ENCODE measurements at regions not wholly inside any gene's neighbourhood (a gene's known extent, or its start where the extent isn't known, plus 50 kb on each side); places are given as distances from the start of the nearest gene placed in this dataset.

DNA sequence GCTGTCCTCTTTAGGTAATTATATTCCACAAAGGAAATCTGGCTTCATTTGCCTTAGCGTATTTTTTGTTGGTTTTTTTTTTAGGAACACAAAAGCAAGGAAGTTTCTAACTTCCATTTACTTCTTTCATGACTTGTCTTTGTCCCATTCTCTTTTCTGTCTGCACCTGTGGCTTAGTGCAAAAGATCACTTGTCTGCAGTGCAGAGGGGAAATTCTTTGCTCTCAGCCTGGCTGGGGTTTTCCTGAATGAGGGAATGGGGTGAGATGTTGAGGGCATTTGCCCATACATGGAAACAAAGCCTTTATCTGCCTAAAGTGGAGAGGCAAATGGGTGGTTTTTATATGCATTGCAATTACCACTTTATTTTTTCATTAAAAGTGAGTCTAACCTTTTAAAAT is 361.1 kb upstream of the IGFBP3 start:
- H3K9ac ChIP-seq (ENCODE audit: control insufficient read depth, insufficient read depth, low read length) = no peak overlapping the region
- no peaks in the 10 kb centered on the region for H3K9me3 ChIP-seq (replicated peaks; ENCODE audit: control insufficient read depth, insufficient read depth, low read length)
- H3K4me2 ChIP-seq (ENCODE audit: control insufficient read depth, insufficient read depth) = no peak overlapping the region
- no peaks in the 10 kb centered on the region for H3K36me3 ChIP-seq (ENCODE audit: control insufficient read depth in 2 of 2, insufficient read depth in 2 of 2, low read length in 1 of 2)
- no peaks in the 10 kb centered on the region for H3K4me1 ChIP-seq (ENCODE audit: control insufficient read depth, insufficient read depth, low read length)
- in situ Hi-C loops (cut with MboI) = no loop called here
- ChIA-PET SMC1A (ENCODE audit: uncharacterized antibody, unreplicated experiment) (interaction anchor here (0.6 to 8.9 kb wide), 14 partner anchors 7 to 360 kb away, joined by 3 to 64 read pairs (median 4); no protein-coding TSS in a partner anchor), POLR2A (interaction anchor here (0.6 kb wide), 4 partner anchors 126 to 615 kb away, joined by 3 to 6 read pairs (median 4); no protein-coding TSS in a partner anchor), CTCF (interaction anchor here (1.2 to 1.8 kb wide), 4 partner anchors 10 to 360 kb away, joined by 3 to 5 read pairs (median 3); partner anchors contain the start of gene IGFBP3), RAD21 (ENCODE audit: unreplicated experiment) (interaction anchor here (0.6 to 3.9 kb wide), 12 partner anchors 9 to 359 kb away, joined by 3 to 32 read pairs (median 6); no protein-coding TSS in a partner anchor)
- no peaks in the 10 kb centered on the region for H4K20me1 ChIP-seq (ENCODE audit: control insufficient read depth, insufficient read depth)
- no peak overlapping the region; the same call in 1 of the 2 replicates for H2AFZ ChIP-seq (ENCODE audit: control insufficient read depth, low read depth, low read length)
- no peaks in the 10 kb centered on the region for H3K27me3 ChIP-seq (replicated peaks in 1 of 2; ENCODE audit: control insufficient read depth in 2 of 2, insufficient read depth in 2 of 2, low read length in 1 of 2)
- H3K27ac ChIP-seq (ENCODE audit: control insufficient read depth, insufficient read depth) = no peak overlapping the region; the same call in 1 of the 2 replicates
- no peak for FAIRE-seq
- 0% methylated on average over 1 of the region's 1 CpG for WGBS (ENCODE audit: insufficient coverage, insufficient replicate concordance, low lambda C conversion rate, missing lambda C conversion rate)
- ATAC-seq = peak; percentile 78
- H3K4me3 ChIP-seq = no peak overlapping the region
- no TSS peak for BruUV-seq (replicated peaks)
- DNase-seq (ENCODE audit: low read depth, low spot score) = peak; percentile 15
- intact Hi-C loops (cut with micrococcal nuclease; ENCODE audit: unreplicated experiment) = no loop called here
- no peaks in the 10 kb centered on the region for H3K79me2 ChIP-seq (ENCODE audit: control insufficient read depth, insufficient read depth, low read length)
- no peak for TF ChIP-seq NFYA (IDR thresholded peaks at IDR 0.05; ENCODE audit: borderline replicate concordance, low read depth, low read length)
- peak; percentile 34; the same call in 1 of the 2 replicates for TF ChIP-seq RUNX3 (IDR thresholded peaks at IDR 0.05; ENCODE audit: low read length)
- no peak for TF ChIP-seq FOXK2 (IDR thresholded peaks at IDR 0.05)
- TF ChIP-seq NFIC (IDR thresholded peaks at IDR 0.05; ENCODE audit: low read depth, low read length) = 0 out of 2 replicates have a peak, but pooled peaks have one; percentile 25
- TF ChIP-seq, protein P1, sequence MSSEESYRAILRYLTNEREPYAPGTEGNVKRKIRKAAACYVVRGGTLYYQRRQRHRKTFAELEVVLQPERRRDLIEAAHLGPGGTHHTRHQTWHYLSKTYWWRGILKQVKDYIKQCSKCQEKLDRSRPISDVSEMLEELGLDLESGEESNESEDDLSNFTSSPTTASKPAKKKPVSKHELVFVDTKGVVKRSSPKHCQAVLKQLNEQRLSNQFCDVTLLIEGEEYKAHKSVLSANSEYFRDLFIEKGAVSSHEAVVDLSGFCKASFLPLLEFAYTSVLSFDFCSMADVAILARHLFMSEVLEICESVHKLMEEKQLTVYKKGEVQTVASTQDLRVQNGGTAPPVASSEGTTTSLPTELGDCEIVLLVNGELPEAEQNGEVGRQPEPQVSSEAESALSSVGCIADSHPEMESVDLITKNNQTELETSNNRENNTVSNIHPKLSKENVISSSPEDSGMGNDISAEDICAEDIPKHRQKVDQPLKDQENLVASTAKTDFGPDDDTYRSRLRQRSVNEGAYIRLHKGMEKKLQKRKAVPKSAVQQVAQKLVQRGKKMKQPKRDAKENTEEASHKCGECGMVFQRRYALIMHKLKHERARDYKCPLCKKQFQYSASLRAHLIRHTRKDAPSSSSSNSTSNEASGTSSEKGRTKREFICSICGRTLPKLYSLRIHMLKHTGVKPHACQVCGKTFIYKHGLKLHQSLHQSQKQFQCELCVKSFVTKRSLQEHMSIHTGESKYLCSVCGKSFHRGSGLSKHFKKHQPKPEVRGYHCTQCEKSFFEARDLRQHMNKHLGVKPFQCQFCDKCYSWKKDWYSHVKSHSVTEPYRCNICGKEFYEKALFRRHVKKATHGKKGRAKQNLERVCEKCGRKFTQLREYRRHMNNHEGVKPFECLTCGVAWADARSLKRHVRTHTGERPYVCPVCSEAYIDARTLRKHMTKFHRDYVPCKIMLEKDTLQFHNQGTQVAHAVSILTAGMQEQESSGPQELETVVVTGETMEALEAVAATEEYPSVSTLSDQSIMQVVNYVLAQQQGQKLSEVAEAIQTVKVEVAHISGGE (CRISPR knock-in tag; IDR thresholded peaks at IDR 0.05) = no peak
- TF ChIP-seq, protein P2, sequence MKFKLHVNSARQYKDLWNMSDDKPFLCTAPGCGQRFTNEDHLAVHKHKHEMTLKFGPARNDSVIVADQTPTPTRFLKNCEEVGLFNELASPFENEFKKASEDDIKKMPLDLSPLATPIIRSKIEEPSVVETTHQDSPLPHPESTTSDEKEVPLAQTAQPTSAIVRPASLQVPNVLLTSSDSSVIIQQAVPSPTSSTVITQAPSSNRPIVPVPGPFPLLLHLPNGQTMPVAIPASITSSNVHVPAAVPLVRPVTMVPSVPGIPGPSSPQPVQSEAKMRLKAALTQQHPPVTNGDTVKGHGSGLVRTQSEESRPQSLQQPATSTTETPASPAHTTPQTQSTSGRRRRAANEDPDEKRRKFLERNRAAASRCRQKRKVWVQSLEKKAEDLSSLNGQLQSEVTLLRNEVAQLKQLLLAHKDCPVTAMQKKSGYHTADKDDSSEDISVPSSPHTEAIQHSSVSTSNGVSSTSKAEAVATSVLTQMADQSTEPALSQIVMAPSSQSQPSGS (IDR thresholded peaks at IDR 0.05; ENCODE audit: low read length) = no peak
- TF ChIP-seq NFYB (IDR thresholded peaks at IDR 0.05; ENCODE audit: insufficient read depth, low read depth, low read length) = no peak
- TF ChIP-seq MTA3 (IDR thresholded peaks at IDR 0.05; ENCODE audit: borderline replicate concordance, low read length) = no peak
- TF ChIP-seq CREB1 (IDR thresholded peaks at IDR 0.05; ENCODE audit: low read depth) = no peak
- peak; percentile 79 for TF ChIP-seq EED (IDR thresholded peaks at IDR 0.05; ENCODE audit: low read depth)
- TF ChIP-seq SRF (IDR thresholded peaks at IDR 0.05; ENCODE audit: low read depth in 2 of 2, low read length in 2 of 2) = peak in 1 of 2 experiments; percentile 91; a peak in 2 of 4 replicates
- TF ChIP-seq TCF3 (IDR thresholded peaks at IDR 0.05; ENCODE audit: borderline replicate concordance, insufficient read depth, low read depth, low read length) = no peak
- TF ChIP-seq IKZF2 (IDR thresholded peaks at IDR 0.05) = peak; percentile 55 to 59
- TF ChIP-seq IKZF1 (conservative IDR thresholded peaks at IDR 0.05) = peak; percentile 64
- no peak for TF ChIP-seq SMAD1 (IDR thresholded peaks at IDR 0.05; ENCODE audit: low read depth, partially characterized antibody)
- TF ChIP-seq, protein P3, sequence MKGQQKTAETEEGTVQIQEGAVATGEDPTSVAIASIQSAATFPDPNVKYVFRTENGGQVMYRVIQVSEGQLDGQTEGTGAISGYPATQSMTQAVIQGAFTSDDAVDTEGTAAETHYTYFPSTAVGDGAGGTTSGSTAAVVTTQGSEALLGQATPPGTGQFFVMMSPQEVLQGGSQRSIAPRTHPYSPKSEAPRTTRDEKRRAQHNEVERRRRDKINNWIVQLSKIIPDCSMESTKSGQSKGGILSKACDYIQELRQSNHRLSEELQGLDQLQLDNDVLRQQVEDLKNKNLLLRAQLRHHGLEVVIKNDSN (IDR thresholded peaks at IDR 0.05; ENCODE audit: borderline replicate concordance, extremely low read length, insufficient read depth, low read depth, low read length) = no peak
- no peak for TF ChIP-seq RAD21 (IDR thresholded peaks at IDR 0.05; ENCODE audit: insufficient read depth, low read depth, low read length)
- TF ChIP-seq, protein P4, sequence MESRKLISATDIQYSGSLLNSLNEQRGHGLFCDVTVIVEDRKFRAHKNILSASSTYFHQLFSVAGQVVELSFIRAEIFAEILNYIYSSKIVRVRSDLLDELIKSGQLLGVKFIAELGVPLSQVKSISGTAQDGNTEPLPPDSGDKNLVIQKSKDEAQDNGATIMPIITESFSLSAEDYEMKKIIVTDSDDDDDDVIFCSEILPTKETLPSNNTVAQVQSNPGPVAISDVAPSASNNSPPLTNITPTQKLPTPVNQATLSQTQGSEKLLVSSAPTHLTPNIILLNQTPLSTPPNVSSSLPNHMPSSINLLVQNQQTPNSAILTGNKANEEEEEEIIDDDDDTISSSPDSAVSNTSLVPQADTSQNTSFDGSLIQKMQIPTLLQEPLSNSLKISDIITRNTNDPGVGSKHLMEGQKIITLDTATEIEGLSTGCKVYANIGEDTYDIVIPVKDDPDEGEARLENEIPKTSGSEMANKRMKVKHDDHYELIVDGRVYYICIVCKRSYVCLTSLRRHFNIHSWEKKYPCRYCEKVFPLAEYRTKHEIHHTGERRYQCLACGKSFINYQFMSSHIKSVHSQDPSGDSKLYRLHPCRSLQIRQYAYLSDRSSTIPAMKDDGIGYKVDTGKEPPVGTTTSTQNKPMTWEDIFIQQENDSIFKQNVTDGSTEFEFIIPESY (IDR thresholded peaks at IDR 0.05) = no peak
